ENCODE measurements at regions not wholly inside any gene's neighbourhood (a gene's known extent, or its start where the extent isn't known, plus 50 kb on each side); places are given as distances from the start of the nearest gene placed in this dataset.

GRCh38 chr2:219918254-219918653 lies 290.8 kb downstream of the SLC4A3 start:
- Histone ChIP-seq H2AFZ (ENCODE audit: low read length) (no peak overlapping the region), H3K4me1 (ENCODE audit: insufficient read depth, low read length, severe bottlenecking) (no peaks in the 10 kb centered on the region), H3K36me3 (ENCODE audit: insufficient read depth, low read length) (no peaks in the 10 kb centered on the region), H4K20me1 (ENCODE audit: insufficient read depth, low read length) (no peaks in the 10 kb centered on the region), H3F3A (ENCODE audit: insufficient read depth, low read length) (no peaks in the 10 kb centered on the region), H3K9me3 (ENCODE audit: low read length) (no peaks in the 10 kb centered on the region), H3K9me2 (ENCODE audit: low read depth, low read length) (no peaks in the 10 kb centered on the region), H3K27ac (ENCODE audit: low read depth, low read length, poor library complexity, severe bottlenecking) (no peak overlapping the region), H3K4me2 (ENCODE audit: low read length) (no peak overlapping the region), H3K79me2 (ENCODE audit: insufficient read depth, low read length) (no peaks in the 10 kb centered on the region), H3K9ac (ENCODE audit: low read length) (no peak overlapping the region), H3K27me3 (ENCODE audit: insufficient read depth, low read length) (no peaks in the 10 kb centered on the region), H3K4me3 (ENCODE audit: low read depth, low read length, poor library complexity, severe bottlenecking) (no peak overlapping the region)
- TF ChIP-seq EZH2 (IDR thresholded peaks at IDR 0.05; ENCODE audit: borderline replicate concordance, low read length) = no peak
- TF ChIP-seq CTCF (IDR thresholded peaks at IDR 0.05; ENCODE audit: low read length) = no peak

DNA sequence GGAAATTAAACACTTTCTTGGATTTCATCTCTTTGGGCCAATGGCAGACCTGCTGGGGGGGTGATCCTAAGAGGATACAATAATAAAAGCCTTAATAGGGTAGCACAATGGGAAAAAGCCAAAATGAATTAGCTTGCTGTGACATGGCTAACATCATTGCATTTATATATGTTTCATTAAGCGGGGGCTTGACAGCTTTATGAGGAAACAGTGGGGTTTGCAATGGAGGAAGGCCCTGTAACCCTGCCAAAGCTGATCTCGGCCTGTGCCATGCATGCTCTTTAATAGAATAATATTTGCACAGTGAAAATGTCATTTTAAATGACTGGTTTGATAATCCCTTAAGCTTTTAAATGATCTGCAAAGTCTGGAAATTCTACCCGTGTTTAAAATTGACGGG lies 291.5 kb downstream of the SLC4A3 start:
- no peak overlapping the region for H3K4me2 ChIP-seq (ENCODE audit: low read length)
- H3K27ac ChIP-seq (ENCODE audit: low read depth, low read length, poor library complexity, severe bottlenecking) = no peak overlapping the region
- H3K9ac ChIP-seq (ENCODE audit: low read length) = no peak overlapping the region
- H3K4me1 ChIP-seq (ENCODE audit: insufficient read depth, low read length, severe bottlenecking) = no peaks in the 10 kb centered on the region
- H3K36me3 ChIP-seq (ENCODE audit: insufficient read depth, low read length) = no peaks in the 10 kb centered on the region
- no peaks in the 10 kb centered on the region for H3K9me3 ChIP-seq (ENCODE audit: low read length)
- no peaks in the 10 kb centered on the region for H3K9me2 ChIP-seq (ENCODE audit: low read depth, low read length)
- H3K4me3 ChIP-seq (ENCODE audit: low read depth, low read length, poor library complexity, severe bottlenecking) = no peak overlapping the region
- H3K27me3 ChIP-seq (ENCODE audit: insufficient read depth, low read length) = no peaks in the 10 kb centered on the region
- H3K79me2 ChIP-seq (ENCODE audit: insufficient read depth, low read length) = no peaks in the 10 kb centered on the region
- H3F3A ChIP-seq (ENCODE audit: insufficient read depth, low read length) = no peaks in the 10 kb centered on the region
- H2AFZ ChIP-seq (ENCODE audit: low read length) = no peak overlapping the region
- TF ChIP-seq EZH2 (IDR thresholded peaks at IDR 0.05; ENCODE audit: borderline replicate concordance, low read length) = no peak
- TF ChIP-seq CTCF (IDR thresholded peaks at IDR 0.05; ENCODE audit: low read length) = no peak
- H4K20me1 ChIP-seq (ENCODE audit: insufficient read depth, low read length) = no peaks in the 10 kb centered on the region

GRCh38 chr2:219919506-219919905 lies 292.1 kb downstream of the SLC4A3 start:
- no peaks in the 10 kb centered on the region for H3K9me2 ChIP-seq (ENCODE audit: low read depth, low read length)
- TF ChIP-seq CTCF (IDR thresholded peaks at IDR 0.05; ENCODE audit: low read length) (no peak), EZH2 (IDR thresholded peaks at IDR 0.05; ENCODE audit: borderline replicate concordance, low read length) (no peak)

More at GRCh38 chr2:219919506-219919905, 292.1 kb downstream of the SLC4A3 start:
- Histone ChIP-seq H2AFZ (ENCODE audit: low read length) (no peak overlapping the region), H3K79me2 (ENCODE audit: insufficient read depth, low read length) (no peaks in the 10 kb centered on the region), H3K9me3 (ENCODE audit: low read length) (no peaks in the 10 kb centered on the region), H4K20me1 (ENCODE audit: insufficient read depth, low read length) (no peaks in the 10 kb centered on the region), H3K4me1 (ENCODE audit: insufficient read depth, low read length, severe bottlenecking) (no peaks in the 10 kb centered on the region), H3K4me2 (ENCODE audit: low read length) (no peak overlapping the region), H3K9ac (ENCODE audit: low read length) (no peak overlapping the region), H3F3A (ENCODE audit: insufficient read depth, low read length) (no peaks in the 10 kb centered on the region), H3K27me3 (ENCODE audit: insufficient read depth, low read length) (no peaks in the 10 kb centered on the region), H3K36me3 (ENCODE audit: insufficient read depth, low read length) (no peaks in the 10 kb centered on the region), H3K27ac (ENCODE audit: low read depth, low read length, poor library complexity, severe bottlenecking) (no peak overlapping the region), H3K4me3 (ENCODE audit: low read depth, low read length, poor library complexity, severe bottlenecking) (no peak overlapping the region)

All from OCI-LY1 (cell line).